ENCODE measurements at regions not wholly inside any gene's neighbourhood (a gene's known extent, or its start where the extent isn't known, plus 50 kb on each side); places are given as distances from the start of the nearest gene placed in this dataset.
"Not testable (repeated sequence)": the region's sequence is repeated elsewhere in the genome, so short reads cannot be mapped to it uniquely, and the experiment has no call there.

DNA sequence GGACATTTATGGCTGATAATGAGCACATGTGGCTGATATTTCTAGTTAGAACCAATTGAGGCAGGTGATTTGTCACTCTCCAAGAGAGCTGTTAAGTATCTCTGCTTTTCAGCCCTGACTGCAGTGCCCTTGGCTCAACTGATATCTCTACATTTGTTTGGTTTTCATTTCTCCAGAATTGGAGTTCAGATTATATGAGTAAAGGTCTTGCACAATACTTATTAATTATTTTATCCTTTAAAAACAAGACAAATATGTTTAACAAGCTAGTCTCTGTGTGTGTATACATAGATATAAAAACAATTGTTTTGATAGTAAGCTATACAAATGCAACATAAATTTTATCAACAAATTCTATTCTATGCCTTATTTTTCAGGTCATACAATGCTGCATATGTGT, 105.2 kb downstream of the BRMS1L start:
- intact Hi-C loops (cut with DNase I; ENCODE audit: low total_unique reads), result no loop called here

DNA sequence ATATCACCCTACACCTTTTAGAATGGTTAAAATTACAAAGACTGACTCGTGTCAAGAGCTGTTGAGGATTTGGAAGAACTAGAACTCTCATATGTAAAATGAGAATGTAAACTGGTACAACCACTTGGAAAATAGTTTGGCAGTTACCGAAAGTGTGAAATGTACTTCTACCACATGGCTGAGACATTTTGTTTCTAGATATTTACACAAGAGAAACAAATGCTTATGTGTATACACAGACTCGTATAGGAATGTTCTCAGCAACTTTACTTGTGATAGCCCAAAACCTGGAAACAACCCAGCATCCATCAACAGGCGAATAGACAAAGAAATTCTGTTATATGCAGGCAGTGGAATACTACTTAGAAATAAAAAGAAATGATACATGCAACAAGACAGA, 103.0 kb downstream of the BRMS1L start:
- no peak for TF ChIP-seq POLR2AphosphoS5 (IDR thresholded peaks at IDR 0.05)
- TF ChIP-seq, protein P1, sequence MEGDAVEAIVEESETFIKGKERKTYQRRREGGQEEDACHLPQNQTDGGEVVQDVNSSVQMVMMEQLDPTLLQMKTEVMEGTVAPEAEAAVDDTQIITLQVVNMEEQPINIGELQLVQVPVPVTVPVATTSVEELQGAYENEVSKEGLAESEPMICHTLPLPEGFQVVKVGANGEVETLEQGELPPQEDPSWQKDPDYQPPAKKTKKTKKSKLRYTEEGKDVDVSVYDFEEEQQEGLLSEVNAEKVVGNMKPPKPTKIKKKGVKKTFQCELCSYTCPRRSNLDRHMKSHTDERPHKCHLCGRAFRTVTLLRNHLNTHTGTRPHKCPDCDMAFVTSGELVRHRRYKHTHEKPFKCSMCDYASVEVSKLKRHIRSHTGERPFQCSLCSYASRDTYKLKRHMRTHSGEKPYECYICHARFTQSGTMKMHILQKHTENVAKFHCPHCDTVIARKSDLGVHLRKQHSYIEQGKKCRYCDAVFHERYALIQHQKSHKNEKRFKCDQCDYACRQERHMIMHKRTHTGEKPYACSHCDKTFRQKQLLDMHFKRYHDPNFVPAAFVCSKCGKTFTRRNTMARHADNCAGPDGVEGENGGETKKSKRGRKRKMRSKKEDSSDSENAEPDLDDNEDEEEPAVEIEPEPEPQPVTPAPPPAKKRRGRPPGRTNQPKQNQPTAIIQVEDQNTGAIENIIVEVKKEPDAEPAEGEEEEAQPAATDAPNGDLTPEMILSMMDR (IDR thresholded peaks at IDR 0.05 in 8 of 11, conservative IDR thresholded peaks at IDR 0.05 in 3 of 11), result no peak
- TF ChIP-seq POLR2A (IDR thresholded peaks at IDR 0.05), result no peak
- no peak overlapping the region for H3K27ac ChIP-seq
- peaks cover 0 to 4% (median 0%) of the 10 kb centered on the region in 6 donors for H3K4me1 ChIP-seq
- WGBS, 5 donors, result 74 to 86% (median 78%) methylated on average over 4 of the region's 4 CpGs
- intact Hi-C loops (cut with DNase I; ENCODE audit: low total_unique reads), result no loop called here
- DNase-seq, result no peak
- no peaks in the 10 kb centered on the region for H3K27me3 ChIP-seq (replicated peaks in 1 of 7)
- no peaks in the 10 kb centered on the region for H3K36me3 ChIP-seq
- no peaks in the 10 kb centered on the region for H3K9me3 ChIP-seq
- no peak overlapping the region for H3K4me3 ChIP-seq

More for the DNA sequence above, 105.2 kb downstream of the BRMS1L start:
- no peak overlapping the region for H3K4me3 ChIP-seq
- peaks cover 0 to 8% (median 0%) of the 10 kb centered on the region in 7 donors for H3K27me3 ChIP-seq (replicated peaks in 1 of 7)
- TF ChIP-seq POLR2A (IDR thresholded peaks at IDR 0.05), result no peak
- TF ChIP-seq, protein P1 (IDR thresholded peaks at IDR 0.05 in 8 of 11, conservative IDR thresholded peaks at IDR 0.05 in 3 of 11), result no peak
- TF ChIP-seq POLR2AphosphoS5 (IDR thresholded peaks at IDR 0.05), result no peak
- peaks cover 0 to 4% (median 0%) of the 10 kb centered on the region in 6 donors for H3K4me1 ChIP-seq
- DNase-seq, result no peak
- H3K27ac ChIP-seq, result no peak overlapping the region
- H3K9me3 ChIP-seq, result no peaks in the 10 kb centered on the region
- H3K36me3 ChIP-seq, result no peaks in the 10 kb centered on the region

DNA sequence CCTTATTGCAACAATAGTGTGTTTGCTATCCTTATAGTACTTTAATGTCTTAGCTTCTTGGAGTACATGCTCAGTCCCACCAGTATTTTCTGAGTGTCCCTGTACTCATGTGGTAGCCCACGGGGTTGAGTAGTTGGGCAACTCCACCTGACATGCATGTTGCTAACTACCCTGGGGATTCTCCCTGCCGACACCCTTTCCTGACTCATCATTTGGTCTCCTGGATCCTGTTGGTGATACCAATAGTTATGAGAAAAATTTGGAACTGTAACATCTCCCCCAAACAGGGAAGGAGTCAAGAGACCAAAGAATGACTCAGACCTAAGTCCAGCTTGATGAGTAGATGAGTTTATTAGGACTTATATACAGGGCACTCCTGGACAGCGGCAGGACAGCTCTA, 101.6 kb downstream of the BRMS1L start:
- TF ChIP-seq POLR2AphosphoS5 (IDR thresholded peaks at IDR 0.05), result no peak
- TF ChIP-seq POLR2A (IDR thresholded peaks at IDR 0.05), result no peak
- TF ChIP-seq, protein P1 (IDR thresholded peaks at IDR 0.05 in 8 of 11, conservative IDR thresholded peaks at IDR 0.05 in 3 of 11), result no peak
- WGBS, 5 donors, result 71 to 88% (median 80%) methylated on average over 3 of the region's 3 CpGs
- H3K4me1 ChIP-seq, result peaks cover 0 to 4% (median 0%) of the 10 kb centered on the region in 6 donors
- no peaks in the 10 kb centered on the region for H3K36me3 ChIP-seq
- no peaks in the 10 kb centered on the region for H3K9me3 ChIP-seq
- no peak for DNase-seq
- H3K27me3 ChIP-seq (replicated peaks in 1 of 7), result no peaks in the 10 kb centered on the region
- no peak overlapping the region for H3K27ac ChIP-seq
- H3K4me3 ChIP-seq, result no peak overlapping the region
- intact Hi-C loops (cut with DNase I; ENCODE audit: low total_unique reads), result no loop called here

DNA sequence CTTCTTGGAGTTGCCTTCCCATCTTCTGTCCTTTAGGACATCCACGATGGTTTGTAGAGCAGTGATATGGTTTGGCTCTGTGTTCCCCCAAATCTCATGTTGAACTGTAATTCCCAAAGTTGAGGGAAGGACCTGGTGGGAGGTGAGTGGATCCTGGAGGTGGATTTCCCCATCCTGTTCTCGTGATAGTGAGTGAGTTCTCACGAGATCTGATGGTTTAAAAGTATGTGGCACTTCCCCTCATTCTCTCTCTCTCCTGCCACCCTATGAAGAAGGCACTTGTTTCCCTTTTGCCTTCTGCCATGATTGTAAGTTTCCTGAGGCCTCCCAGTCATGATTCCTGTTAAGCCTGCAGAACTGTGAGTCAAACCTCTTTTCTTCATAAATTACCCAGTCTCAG, 99.2 kb downstream of the BRMS1L start:
- no peaks in the 10 kb centered on the region for H3K27me3 ChIP-seq (replicated peaks in 1 of 7)
- H3K36me3 ChIP-seq, result no peaks in the 10 kb centered on the region
- 56 to 78% (median 68%) methylated on average over 3 of the region's 3 CpGs for WGBS, 5 donors
- H3K4me1 ChIP-seq, result no peaks in the 10 kb centered on the region
- H3K4me3 ChIP-seq, result no peak overlapping the region
- DNase-seq, result no peak
- H3K27ac ChIP-seq, result no peak overlapping the region
- intact Hi-C loops (cut with DNase I; ENCODE audit: low total_unique reads), result no loop called here
- TF ChIP-seq POLR2AphosphoS5 (IDR thresholded peaks at IDR 0.05) (no peak), POLR2A (IDR thresholded peaks at IDR 0.05) (no peak)
- TF ChIP-seq, protein P1 (IDR thresholded peaks at IDR 0.05 in 8 of 11, conservative IDR thresholded peaks at IDR 0.05 in 3 of 11), result no peak
- no peaks in the 10 kb centered on the region for H3K9me3 ChIP-seq

DNA sequence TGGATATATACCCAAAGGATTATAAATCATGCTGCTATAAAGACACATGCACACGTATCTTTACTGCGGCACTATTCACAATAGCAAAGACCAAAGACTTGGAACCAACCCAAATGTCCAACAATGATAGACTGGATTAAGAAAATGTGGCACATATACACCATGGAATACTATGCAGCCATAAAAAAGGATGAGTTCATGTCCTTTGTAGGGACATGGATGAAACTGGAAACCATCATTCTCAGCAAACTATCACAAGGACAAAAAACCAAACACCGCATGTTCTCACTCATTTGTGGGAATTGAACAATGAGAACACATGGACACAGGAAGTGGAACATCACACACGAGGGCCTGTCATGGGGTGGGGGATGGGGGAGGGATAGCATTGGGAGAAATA, 96.5 kb downstream of the BRMS1L start:
- H3K27me3 ChIP-seq (replicated peaks in 1 of 7); H3K9me3 ChIP-seq; DNase-seq; H3K27ac ChIP-seq; H3K4me3 ChIP-seq; H3K4me1 ChIP-seq; H3K36me3 ChIP-seq; intact Hi-C loops (cut with DNase I; ENCODE audit: low total_unique reads): not testable (repeated sequence)
- 84 to 91% (median 89%) methylated on average over 4 of the region's 4 CpGs for WGBS, 5 donors

Measured in spleen (tissue), 11 donors.